NCI-H187 treated with DMSO at 0.1 percent for 48 hours (cell line): ENCODE measurements at regions not wholly inside any gene's neighbourhood (a gene's known extent, or its start where the extent isn't known, plus 50 kb on each side); places are given as distances from the start of the nearest gene placed in this dataset.

Source experiments
- DNase-seq: peaks from one replicate; lab custom pipeline; 2025; lab: John Stamatoyannopoulos, UW

DNA sequence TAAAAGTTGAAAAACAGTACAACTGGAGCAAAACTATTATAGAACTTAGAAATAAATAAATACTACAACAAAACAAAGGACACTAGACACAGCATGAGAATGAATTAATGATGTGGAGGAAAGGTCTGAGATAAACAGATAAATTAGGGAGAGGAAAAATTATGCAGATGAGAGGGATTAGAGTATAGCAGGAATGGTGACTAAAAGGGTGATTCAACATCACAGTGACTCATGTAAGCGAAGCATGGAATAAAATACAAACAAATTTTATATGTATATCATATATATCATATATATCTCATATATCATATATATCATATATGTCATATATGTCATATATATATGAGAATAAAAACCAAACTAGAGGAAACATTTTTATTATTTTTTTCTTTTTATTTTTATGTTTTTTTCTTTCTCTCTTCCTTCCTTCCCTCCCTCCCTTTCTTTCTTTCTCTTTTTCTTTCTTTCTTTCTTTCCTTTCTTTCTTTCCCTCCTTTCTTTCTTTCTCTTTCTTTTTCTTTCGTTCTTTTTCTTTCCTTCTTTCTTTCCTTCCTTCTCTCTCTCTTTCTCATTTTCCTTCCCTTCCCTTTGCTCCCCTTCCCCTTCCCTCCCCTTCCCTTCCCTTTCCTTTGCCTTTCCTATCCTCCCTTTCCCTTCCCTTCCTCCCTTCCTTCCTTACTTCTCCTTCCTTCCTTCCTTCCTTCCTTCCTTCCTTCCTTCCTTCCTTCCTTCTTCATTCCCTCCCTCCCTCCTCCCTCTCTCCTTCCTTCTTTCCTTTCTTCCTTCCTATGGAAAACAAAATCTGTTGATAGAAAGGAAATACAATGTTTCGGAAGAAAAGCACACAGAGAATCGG is 1014.6 kb downstream of the GRIK2 start:
- DNase-seq = no peak

DNA sequence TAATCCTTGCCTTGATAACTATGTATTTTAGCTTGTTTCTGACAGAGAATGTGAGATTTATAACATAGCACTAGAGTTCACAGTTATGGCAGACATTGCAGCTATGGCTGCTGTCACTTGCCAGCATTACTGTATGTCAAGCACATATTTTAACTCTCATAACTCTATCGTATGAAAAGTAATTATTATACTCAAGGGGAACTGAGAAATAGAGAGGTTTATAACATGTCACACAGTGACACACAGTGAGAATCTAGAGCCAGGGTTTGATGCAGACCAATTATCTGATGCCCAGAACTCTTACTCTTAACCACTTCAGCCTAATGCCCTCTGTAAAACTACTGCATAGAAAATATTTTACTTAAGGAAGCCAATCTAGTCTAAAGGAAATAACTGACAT is 1012.4 kb downstream of the GRIK2 start:
- no peak for DNase-seq

DNA sequence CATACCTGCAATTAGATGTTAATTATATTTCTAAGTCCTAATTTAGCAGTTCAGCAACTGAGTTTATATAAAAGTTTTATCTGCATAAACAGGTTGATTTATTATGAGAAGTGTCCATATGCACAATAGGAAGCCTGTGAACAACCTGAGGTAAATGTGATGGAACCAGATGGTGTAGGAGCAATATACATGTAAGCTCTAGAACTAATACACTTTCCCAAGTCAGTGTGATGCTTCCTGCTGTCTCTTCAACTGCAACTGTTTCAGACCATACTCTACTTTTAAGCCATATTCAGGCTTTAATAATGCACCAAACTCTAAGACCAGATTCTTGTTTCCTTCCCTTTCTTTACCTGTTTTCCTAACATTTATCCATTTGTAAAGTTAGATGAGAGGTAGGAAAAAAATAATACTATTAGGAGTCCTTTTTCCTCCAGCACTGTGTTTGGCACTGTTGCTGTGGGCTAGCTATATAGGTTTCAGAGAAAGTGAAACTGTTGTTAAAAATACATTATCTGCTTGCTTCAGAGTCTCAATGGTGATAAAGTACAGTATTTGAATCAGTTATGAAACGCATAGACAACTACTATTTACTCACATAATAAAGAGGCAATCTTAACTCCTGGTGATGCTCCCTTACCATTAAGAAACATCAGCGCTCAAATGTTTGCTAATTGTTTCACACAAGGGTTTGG is 1009.3 kb downstream of the GRIK2 start:
- DNase-seq = no peak

DNA sequence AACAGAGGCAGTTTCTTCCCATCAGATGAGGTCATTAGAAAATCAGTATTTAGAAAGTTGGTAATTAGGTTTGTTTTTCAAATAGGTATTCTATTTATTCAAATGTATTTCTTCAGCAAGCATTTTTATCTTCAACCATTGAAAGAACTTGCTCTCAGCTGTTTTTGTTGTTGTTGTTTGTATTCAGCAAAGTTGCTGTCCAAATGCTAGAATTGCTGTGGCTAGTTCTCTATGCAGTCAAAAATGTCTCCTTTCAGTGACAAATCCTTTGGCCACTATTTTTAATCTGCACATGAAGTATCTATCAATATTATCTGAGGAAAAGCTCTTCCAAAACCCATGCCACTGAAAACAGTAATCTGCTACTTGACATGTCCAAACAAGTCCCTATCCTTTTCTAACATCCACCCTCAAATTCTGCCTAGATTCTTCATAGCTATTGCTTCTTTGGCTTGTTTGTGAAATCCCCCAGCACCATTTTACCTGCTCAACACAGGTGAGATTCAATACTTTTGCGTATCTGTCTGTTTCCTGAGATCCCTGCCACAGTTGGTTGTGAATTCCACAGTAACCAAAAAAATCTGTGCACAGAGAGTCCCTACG is 1005.4 kb downstream of the GRIK2 start:
- DNase-seq = no peak

DNA sequence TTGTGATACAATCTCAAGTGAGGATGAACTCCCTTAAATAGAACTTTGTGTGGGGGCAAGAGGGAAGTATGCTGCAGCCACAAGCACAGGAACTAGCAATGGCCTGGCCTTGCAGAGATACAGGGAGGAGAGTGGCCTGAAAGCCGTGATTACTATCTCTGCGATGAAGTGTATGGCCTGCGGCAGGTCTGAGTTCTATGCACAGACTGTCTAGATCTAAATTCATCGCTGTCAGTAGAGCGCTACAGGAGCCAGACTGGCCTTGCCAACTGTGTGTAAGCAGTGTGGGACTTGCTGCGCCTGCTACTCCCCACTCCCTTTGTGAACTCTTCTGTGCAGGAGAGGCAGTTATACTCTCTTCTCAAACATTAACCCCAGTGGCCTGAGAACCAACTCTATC is 997.0 kb downstream of the GRIK2 start:
- no peak for DNase-seq

DNA sequence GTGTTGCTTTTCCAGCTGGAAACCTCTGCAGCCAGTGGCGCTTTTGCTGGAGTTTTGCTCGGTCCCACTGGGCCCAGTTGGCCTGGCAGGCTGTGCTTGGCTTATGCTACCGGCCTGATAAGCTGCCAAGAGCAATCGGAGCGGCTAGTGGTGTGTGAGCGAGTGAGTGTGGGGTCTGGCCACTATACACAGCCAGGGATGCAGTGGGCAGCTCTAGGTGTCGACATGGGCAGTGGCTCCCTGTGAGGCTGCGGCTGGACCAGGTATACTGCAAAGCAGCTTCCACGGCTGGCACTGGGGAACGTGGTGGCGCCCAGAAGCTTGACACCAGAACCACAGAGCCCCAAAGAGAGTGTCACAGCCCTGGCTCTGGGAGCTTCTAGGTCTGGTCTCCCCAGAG is 996.5 kb downstream of the GRIK2 start:
- DNase-seq = no peak

DNA sequence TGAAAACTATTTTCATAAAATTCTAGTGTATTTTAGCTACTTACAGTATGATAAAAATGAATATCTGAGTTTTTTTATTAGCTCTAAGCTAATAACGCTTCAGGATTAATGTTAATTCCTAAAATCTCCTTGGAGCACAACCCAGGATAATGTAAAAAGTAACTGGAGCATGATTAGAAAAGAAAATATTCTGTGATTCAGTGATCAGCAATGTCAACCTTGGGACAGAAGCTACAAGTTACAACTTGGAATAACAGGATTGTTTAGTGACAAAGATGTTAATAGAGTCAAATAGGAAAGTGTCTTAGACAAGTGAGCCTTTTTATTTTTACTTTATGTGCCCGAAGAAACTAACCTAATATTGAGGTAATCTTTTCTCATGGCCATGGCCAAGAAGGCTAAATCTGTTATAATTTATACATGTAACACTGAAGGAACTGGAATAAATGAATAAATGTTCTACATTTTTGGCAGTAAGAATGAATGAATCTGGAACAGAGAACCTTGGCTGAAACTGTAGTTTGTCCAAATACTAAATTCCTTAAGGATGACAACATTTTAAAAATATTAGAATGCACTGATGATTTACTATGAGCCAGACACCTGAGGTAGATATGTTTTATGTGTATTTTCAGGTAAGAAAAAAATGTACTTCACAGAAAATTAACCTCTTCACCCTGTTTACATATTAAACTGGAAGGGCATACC is 994.0 kb downstream of the GRIK2 start:
- no peak for DNase-seq

DNA sequence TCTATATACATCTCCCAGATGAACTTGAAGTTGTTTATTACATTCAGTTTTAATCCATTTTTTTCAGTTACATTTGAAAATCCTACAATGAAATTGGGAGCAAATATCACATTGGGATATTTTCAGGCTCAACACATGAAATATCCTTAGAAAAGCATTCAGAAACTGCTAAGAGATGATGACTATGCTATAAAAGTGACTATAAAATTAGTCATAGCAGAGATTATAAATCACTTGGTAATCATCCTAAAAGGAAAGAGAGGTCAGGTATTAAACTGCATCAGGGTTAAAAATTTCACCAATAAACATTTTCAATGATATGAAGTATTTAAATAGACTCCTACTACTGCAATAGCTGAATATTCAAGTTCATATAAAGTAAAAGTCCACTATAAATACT is 987.7 kb downstream of the GRIK2 start:
- DNase-seq = no peak

DNA sequence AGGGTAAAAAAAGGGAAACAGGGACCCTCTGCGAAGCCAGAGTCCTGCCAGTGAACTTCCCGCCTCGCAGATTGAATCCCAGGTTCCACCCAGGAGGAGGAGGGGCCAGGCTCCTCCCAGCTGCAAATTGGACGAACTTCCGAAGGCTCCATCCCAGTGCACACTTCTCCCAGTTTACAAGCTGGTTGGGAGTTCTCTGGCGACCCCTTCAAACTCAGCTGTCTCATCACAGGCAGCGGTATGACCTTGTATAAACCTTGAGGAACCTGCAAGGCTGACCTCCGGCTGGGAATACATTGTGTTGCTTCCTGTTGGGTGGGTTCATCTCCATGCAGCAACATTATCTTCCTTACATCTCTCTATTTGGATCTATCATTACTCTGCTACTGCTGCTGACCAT is 962.7 kb downstream of the GRIK2 start:
- DNase-seq = no peak

DNA sequence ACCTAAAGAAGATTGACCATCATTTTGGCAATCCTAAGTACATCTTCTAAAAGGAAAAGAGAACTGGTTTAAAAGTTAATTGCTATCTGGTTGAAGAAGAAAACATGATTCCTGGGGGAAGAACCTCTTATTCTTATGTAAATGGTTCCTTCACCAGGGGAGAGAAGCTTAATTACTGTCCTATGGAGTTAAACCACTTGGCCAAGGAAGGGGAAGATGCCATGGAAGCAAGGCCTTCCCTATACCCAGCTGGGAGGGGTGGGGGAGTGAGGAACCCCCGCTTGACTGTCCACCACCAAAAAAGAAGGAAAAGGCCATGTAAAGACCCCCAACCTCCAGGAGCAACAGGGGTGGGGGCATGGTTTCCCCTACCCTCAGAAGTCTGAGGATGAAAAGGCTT is 962.1 kb downstream of the GRIK2 start:
- DNase-seq = no peak

DNA sequence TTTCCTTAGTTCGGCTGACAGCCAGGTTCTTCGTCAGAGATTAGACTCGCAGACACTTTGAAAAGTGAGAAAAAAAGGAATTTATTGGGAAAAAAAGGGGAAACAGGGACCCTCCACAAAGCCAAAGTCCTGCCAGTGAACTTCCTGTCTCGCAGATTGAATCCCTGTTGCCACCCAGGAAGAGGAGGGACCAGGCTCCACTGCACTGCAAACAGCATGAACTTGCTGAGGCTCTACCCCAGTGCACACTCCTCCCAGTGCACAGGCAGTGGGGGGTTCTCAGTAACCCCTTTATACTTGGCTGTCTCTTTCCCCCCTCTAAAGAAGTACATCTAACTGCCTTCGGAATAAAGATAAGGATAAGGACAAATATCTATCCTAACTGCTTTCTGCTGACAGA is 959.0 kb downstream of the GRIK2 start:
- DNase-seq = no peak

DNA sequence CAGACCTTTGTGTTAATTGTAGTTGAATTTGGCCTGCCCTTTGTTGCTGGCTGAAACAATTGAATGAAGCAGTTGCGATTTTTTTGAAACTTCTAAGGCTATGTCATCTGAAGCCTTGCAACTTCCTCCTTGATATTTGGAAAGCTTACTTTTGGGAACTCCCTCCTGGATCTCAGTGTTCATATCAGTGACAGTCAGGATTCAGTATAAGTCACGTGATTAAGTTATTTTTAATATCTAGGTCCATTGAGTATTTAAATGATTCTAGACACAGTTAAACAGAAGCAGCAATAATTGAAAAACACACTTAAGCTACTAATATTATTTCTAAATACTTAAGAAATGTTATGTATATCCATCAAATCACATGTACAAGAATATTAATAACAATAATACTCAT is 951.3 kb downstream of the GRIK2 start:
- no peak for DNase-seq

DNA sequence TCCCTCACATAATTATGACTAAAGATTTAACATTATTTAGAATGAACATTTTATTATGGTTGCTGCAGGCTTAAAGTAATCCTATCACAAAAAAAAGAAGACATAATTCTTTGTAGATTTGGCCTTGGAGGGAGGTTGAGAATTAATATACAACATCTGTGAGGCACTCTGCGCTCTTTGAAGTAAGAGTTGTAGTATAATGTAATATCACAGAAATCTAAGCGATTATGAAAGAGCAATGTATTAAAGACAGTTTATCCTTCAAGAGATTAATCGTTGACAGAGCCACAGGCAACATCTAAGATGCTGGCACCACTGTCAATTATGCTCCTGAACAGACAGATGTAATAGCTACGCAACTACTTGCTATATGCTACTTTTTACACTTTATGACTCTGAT is 946.8 kb downstream of the GRIK2 start:
- no peak for DNase-seq

DNA sequence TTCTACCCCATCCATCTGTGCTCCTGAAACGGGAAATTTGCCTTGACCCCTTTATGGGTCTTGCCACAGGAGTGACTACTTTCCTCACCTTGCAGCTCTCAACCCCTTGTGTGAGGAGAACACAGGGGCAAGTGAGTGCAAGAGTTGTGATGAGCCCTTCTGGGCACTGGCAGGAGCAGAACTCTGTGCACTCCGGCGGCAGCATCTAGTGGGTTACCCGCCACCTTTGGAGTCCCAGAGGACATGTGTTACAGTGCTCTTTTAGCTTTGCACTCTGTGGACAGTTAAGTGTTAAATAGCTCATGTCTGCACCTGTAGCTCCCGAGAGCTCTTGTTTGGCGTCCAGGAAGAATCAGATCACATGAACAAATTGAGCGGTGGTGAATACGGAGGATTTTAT is 940.2 kb downstream of the GRIK2 start:
- no peak for DNase-seq

DNA sequence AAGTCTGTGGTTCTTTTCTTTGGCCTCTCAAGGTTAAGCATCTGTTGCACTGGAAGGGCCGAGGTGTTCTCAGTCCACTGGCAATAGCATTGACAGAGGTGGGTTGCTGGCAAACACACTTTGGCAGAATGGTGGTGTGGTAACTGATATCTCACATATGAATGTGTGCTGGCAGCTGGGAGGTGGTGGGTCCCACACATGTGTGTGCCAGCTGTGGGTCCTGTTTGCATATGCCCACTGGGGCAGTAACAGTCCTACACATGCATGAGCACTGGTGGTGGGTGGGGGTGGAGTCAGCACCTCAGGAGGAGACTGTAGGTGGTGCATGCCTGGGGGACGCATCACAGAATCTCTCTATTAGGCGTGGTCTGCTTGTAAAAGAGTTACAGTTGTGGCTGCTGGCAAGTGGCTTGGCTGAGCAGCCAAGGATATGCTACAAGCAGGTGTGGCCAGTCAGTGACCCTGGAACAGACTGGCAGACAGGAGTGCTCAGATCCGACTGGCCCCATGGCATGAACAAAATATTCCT is 934.3 kb downstream of the GRIK2 start:
- no peak for DNase-seq

DNA sequence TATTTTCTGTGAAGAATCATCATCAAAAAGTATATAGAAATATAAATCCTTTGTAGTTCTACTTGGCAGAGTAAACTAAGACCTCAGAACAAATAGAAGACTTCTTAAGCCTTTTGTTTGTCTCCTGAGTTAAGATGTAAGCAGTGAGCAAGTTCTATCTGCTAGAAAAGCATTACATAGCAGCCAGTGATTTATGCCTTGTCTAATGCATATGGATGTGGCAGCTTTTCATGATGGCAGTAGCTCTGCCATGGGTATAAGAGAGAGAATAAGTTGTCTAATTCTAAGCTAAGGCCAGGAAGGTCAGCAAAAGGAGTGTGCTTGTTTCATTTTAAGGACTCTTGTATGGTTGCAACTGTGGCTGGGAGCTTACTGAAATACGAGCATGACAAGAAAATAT is 920.2 kb downstream of the GRIK2 start:
- no peak for DNase-seq

DNA sequence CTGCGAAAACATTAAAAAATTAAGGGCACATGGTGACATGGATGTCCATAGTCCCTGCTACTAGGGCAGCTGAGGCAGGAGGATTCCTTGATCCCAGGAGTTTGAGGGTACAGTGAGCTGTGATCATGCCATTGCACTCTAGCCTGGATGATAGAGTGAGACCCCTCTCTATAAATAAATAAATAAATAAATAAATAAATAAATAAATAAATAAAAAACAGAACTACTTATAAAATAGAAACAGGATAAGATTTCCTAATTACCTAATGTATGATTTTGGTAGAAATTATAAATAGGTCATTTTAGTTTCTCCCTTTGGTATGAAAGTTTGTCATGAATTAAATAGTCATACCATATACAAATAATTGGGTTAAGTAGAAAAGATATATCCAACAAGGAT is 916.2 kb downstream of the GRIK2 start:
- DNase-seq = no peak

DNA sequence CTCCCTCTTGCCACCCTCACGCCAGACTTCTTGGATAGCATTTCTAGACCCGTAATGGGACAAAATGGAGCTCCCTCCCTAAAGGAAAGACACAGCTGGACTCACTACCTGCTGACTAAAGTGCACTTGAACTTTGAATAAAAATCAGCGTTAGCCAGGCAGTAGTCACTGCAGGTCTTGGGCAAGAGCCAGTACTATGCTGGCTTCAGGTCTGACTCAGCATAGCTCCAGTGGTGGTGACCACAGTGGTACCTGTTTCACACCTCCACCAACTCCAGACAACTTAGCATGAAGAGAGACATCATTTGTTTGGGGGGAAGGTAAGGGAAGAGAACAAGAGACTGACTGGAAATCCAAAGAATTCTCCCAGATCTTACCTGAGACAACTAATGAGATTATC is 906.8 kb downstream of the GRIK2 start:
- no peak for DNase-seq

DNA sequence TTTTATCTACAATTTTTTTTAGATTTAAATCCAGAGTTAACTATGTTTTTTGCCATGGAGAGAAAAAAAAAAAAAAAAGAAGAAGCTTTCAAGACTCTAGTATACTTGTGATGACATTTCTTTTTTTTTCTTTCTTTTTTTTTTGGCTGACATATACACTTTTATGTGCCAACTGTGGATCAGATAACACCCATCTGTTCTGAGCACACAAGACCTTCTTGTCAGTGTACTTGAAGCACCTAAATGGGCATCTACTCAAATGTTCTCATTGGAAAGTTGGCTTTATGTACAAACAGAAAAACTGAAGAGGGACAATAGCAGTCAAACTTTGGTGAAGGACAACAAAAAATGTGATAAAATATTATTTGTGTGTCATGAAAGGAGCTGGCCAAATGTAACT is 904.5 kb downstream of the GRIK2 start:
- DNase-seq = no peak
